HG02852 (cell line): ENCODE measurements at regions not wholly inside any gene's neighbourhood (a gene's known extent, or its start where the extent isn't known, plus 50 kb on each side); places are given as distances from the start of the nearest gene placed in this dataset.
"Not testable (repeated sequence)": the region's sequence is repeated elsewhere in the genome, so short reads cannot be mapped to it uniquely, and the experiment has no call there.

Experiments used
- ATAC-seq: cut with Tn5 transposase; IDR thresholded peaks from one replicate; pipeline ENCODE4 v1.9.1; 2021; ENCODE audit warnings: mild to moderate bottlenecking, moderate library complexity; ENCODE audit not compliant: unreplicated experiment

- ATAC-seq = no peak
Observed at GRCh38 chr6:56807326-56807988, 147.4 kb upstream of the BEND6 start.

GRCh38 chr6:56806368-56806767, 148.5 kb upstream of the BEND6 start:
- no peak for ATAC-seq

GRCh38 chr6:56804996-56805395, 149.9 kb upstream of the BEND6 start:
- ATAC-seq = no peak

GRCh38 chr6:56803594-56803993, 151.3 kb upstream of the BEND6 start:
- ATAC-seq = no peak

- ATAC-seq = no peak
Observed at GRCh38 chr6:56802584-56802983, 152.3 kb upstream of the BEND6 start.

GRCh38 chr6:56799989-56800388, 154.9 kb upstream of the BEND6 start:
- ATAC-seq = no peak

- ATAC-seq = no peak
Observed at GRCh38 chr6:56798163-56798562, 155.5 kb upstream of the DST start.

- ATAC-seq = no peak
Observed at GRCh38 chr6:56796196-56796532, 153.5 kb upstream of the DST start.

GRCh38 chr6:56795466-56796195, 152.9 kb upstream of the DST start:
- ATAC-seq = no peak

GRCh38 chr6:56794421-56794820, 151.7 kb upstream of the DST start:
- peak; percentile 48 for ATAC-seq

GRCh38 chr6:56793938-56794337, 151.2 kb upstream of the DST start:
- peak; percentile 26 for ATAC-seq

GRCh38 chr6:56790414-56790813, 147.7 kb upstream of the DST start:
- no peak for ATAC-seq

GRCh38 chr6:56789879-56790278, 147.2 kb upstream of the DST start:
- ATAC-seq = no peak

- no peak for ATAC-seq
Observed at GRCh38 chr6:56789342-56789741, 146.7 kb upstream of the DST start.

- ATAC-seq = no peak
Observed at GRCh38 chr6:56787209-56787608, 144.5 kb upstream of the DST start.

GRCh38 chr6:56786256-56786655, 143.6 kb upstream of the DST start:
- ATAC-seq = no peak

GRCh38 chr6:56785536-56785935, 142.8 kb upstream of the DST start:
- not testable (repeated sequence) for ATAC-seq

- not testable (repeated sequence) for ATAC-seq
Observed at GRCh38 chr6:56780109-56780508, 137.4 kb upstream of the DST start.

- not testable (repeated sequence) for ATAC-seq
Observed at GRCh38 chr6:56778503-56778902, 135.8 kb upstream of the DST start.

GRCh38 chr6:56775498-56776166, 132.9 kb upstream of the DST start:
- no peak for ATAC-seq

GRCh38 chr6:56772737-56773184, 130.1 kb upstream of the DST start:
- ATAC-seq = no peak
